GM12891 (cell line): ENCODE measurements at regions not wholly inside any gene's neighbourhood (a gene's known extent, or its start where the extent isn't known, plus 50 kb on each side); places are given as distances from the start of the nearest gene placed in this dataset.

ENCODE experiments used
- PAX5 ChIP-seq: IDR thresholded peaks from 2 replicates; pipeline ENCODE4 v1.6.1; 2011; ENCODE audit warnings: low read length, moderate library complexity, mild to moderate bottlenecking; ENCODE audit not compliant: insufficient read depth, severe bottlenecking
- POLR2A ChIP-seq: IDR thresholded peaks from 2 replicates; pipeline ENCODE4 v1.6.1; 2011; ENCODE audit warnings: low read depth, low read length, control low read depth
- POLR2AphosphoS5 ChIP-seq: IDR thresholded peaks from 2 replicates; pipeline ENCODE4 v1.6.1; 2011; ENCODE audit warnings: low read depth, low read length, control low read depth
- TAF1 ChIP-seq: IDR thresholded peaks from 2 replicates; pipeline ENCODE4 v1.6.1; 2011; ENCODE audit warnings: low read depth, low read length, control low read depth

GRCh38 chr7:69198250-69198649 is 400.0 kb upstream of the AUTS2 start:
- TF ChIP-seq POLR2A (no peak), POLR2AphosphoS5 (no peak), TAF1 (no peak), PAX5 (no peak)
